Bone marrow (tissue), 2 donors: ENCODE measurements at regions not wholly inside any gene's neighbourhood (a gene's known extent, or its start where the extent isn't known, plus 50 kb on each side); places are given as distances from the start of the nearest gene placed in this dataset.

ENCODE experiments used
- DNase-seq, 2 donors: peaks; one replicate each; lab custom pipeline; 2025; lab: John Stamatoyannopoulos, UW

- no peak for DNase-seq
Measured at GRCh38 chr1:87508247-87508787, 179.6 kb downstream of the LMO4 start.

GRCh38 chr1:87510540-87510939 lies 181.9 kb downstream of the LMO4 start:
- no peak for DNase-seq

- no peak for DNase-seq
Measured at GRCh38 chr1:87511449-87511848, 182.8 kb downstream of the LMO4 start.

- DNase-seq = no peak
Measured at GRCh38 chr1:87512431-87512830, 183.8 kb downstream of the LMO4 start.

GRCh38 chr1:87513255-87513654 lies 184.6 kb downstream of the LMO4 start:
- DNase-seq = no peak

- DNase-seq = no peak
Measured at GRCh38 chr1:87513966-87514660, 185.4 kb downstream of the LMO4 start.

- no peak for DNase-seq
Measured at GRCh38 chr1:87515781-87516180, 187.1 kb downstream of the LMO4 start.

GRCh38 chr1:87518794-87519193 lies 190.1 kb downstream of the LMO4 start:
- no peak for DNase-seq

GRCh38 chr1:87521452-87521851 lies 192.8 kb downstream of the LMO4 start:
- DNase-seq = no peak

GRCh38 chr1:87523466-87523865 lies 194.8 kb downstream of the LMO4 start:
- DNase-seq = no peak

GRCh38 chr1:87524021-87524754 lies 195.5 kb downstream of the LMO4 start:
- no peak for DNase-seq

GRCh38 chr1:87528754-87529517 lies 200.3 kb downstream of the LMO4 start:
- DNase-seq = no peak

- DNase-seq = no peak
Measured at GRCh38 chr1:87530042-87530807, 201.5 kb downstream of the LMO4 start.

GRCh38 chr1:87535551-87535950 lies 206.9 kb downstream of the LMO4 start:
- DNase-seq = no peak

- no peak for DNase-seq
Measured at GRCh38 chr1:87539147-87539546, 210.5 kb downstream of the LMO4 start.

GRCh38 chr1:87542697-87543096 lies 214.0 kb downstream of the LMO4 start:
- no peak for DNase-seq

- no peak for DNase-seq
Measured at GRCh38 chr1:87549738-87550137, 221.1 kb downstream of the LMO4 start.

GRCh38 chr1:87553511-87553910 lies 224.8 kb downstream of the LMO4 start:
- no peak for DNase-seq

- DNase-seq = no peak
Measured at GRCh38 chr1:87555366-87555765, 226.7 kb downstream of the LMO4 start.

- no peak for DNase-seq
Measured at GRCh38 chr1:87556326-87556725, 227.6 kb downstream of the LMO4 start.

- DNase-seq = no peak
Measured at GRCh38 chr1:87558921-87559320, 230.2 kb downstream of the LMO4 start.

GRCh38 chr1:87560137-87560536 lies 231.5 kb downstream of the LMO4 start:
- DNase-seq = no peak
